Astrocyte (in vitro differentiated cells and primary cell): ENCODE measurements at regions not wholly inside any gene's neighbourhood (a gene's known extent, or its start where the extent isn't known, plus 50 kb on each side); places are given as distances from the start of the nearest gene placed in this dataset.

Experiments
- CTCF ChIP-seq: IDR thresholded peaks from 2 replicates; pipeline ENCODE4 v1.5.1; 2011; ENCODE audit warnings: low read depth, mild to moderate bottlenecking, inconsistent platforms, low read length, moderate library complexity; ENCODE audit not compliant: insufficient read depth
- EZH2 ChIP-seq: IDR thresholded peaks from 2 replicates; pipeline ENCODE4 v1.6.1; 2012; ENCODE audit warnings: mild to moderate bottlenecking, low read length, inconsistent platforms; ENCODE audit not compliant: insufficient read depth

DNA sequence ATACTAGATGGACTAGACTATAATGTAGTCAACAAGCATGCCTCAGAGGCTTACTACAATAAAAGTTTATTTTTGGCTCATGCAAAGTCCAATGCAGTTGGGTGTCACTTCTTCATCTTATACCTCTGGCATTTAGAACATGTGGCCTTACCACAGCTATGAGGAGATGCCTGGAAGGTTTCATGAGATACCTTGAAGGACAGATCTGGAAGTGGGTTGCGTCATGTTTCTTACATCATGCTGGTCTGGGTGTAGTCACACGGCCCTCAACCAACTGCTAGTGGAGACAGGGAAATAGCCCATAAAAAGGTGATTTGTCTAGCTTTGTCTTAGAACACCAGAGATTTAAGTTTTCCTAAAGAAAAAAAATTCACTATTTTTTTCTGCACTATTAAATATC lies 91.7 kb upstream of the MMADHC start:
- TF ChIP-seq CTCF (no peak), EZH2 (no peak)
